HG02840 (cell line): ENCODE measurements at regions not wholly inside any gene's neighbourhood (a gene's known extent, or its start where the extent isn't known, plus 50 kb on each side); places are given as distances from the start of the nearest gene placed in this dataset.
"Not testable (repeated sequence)": the region's sequence is repeated elsewhere in the genome, so short reads cannot be mapped to it uniquely, and the experiment has no call there.

Experiments
- ATAC-seq: cut with Tn5 transposase; IDR thresholded peaks from one replicate; pipeline ENCODE4 v1.9.1; 2021; ENCODE audit warnings: mild to moderate bottlenecking, moderate library complexity, moderate number of reproducible peaks; ENCODE audit not compliant: unreplicated experiment, low FRiP score

- no peak for ATAC-seq
Measured at GRCh38 chr6:92121228-92121627, 1298.1 kb downstream of the EPHA7 start.

GRCh38 chr6:92117800-92118199 is 1301.6 kb downstream of the EPHA7 start:
- no peak for ATAC-seq

GRCh38 chr6:92114797-92115196 is 1304.6 kb downstream of the EPHA7 start:
- ATAC-seq: no peak

- no peak for ATAC-seq
Measured at GRCh38 chr6:92114091-92114675, 1305.2 kb downstream of the EPHA7 start.

- ATAC-seq: no peak
Measured at GRCh38 chr6:92111386-92111785, 1308.0 kb downstream of the EPHA7 start.

- ATAC-seq: no peak
Measured at GRCh38 chr6:92110403-92110802, 1309.0 kb downstream of the EPHA7 start.

- no peak for ATAC-seq
Measured at GRCh38 chr6:92109956-92110355, 1309.4 kb downstream of the EPHA7 start.

- no peak for ATAC-seq
Measured at GRCh38 chr6:92109256-92109655, 1310.1 kb downstream of the EPHA7 start.

- ATAC-seq: no peak
Measured at GRCh38 chr6:92086750-92087149, 1332.6 kb downstream of the EPHA7 start.

GRCh38 chr6:92083914-92084313 is 1335.4 kb downstream of the EPHA7 start:
- not testable (repeated sequence) for ATAC-seq

GRCh38 chr6:92072387-92072786 is 1347.0 kb downstream of the EPHA7 start:
- ATAC-seq: no peak

- ATAC-seq: no peak
Measured at GRCh38 chr6:92069781-92070180, 1349.6 kb downstream of the EPHA7 start.

GRCh38 chr6:92052513-92052912 is 1366.8 kb downstream of the EPHA7 start:
- no peak for ATAC-seq

GRCh38 chr6:92050216-92050615 is 1369.1 kb downstream of the EPHA7 start:
- ATAC-seq: no peak

- no peak for ATAC-seq
Measured at GRCh38 chr6:92047860-92048259, 1371.5 kb downstream of the EPHA7 start.

- ATAC-seq: no peak
Measured at GRCh38 chr6:92047152-92047850, 1372.1 kb downstream of the EPHA7 start.

- no peak for ATAC-seq
Measured at GRCh38 chr6:92044312-92044711, 1375.0 kb downstream of the EPHA7 start.

- ATAC-seq: no peak
Measured at GRCh38 chr6:92043777-92044176, 1375.6 kb downstream of the EPHA7 start.

- ATAC-seq: no peak
Measured at GRCh38 chr6:92026878-92027277, 1392.5 kb downstream of the EPHA7 start.

- ATAC-seq: no peak
Measured at GRCh38 chr6:92024881-92025280, 1394.5 kb downstream of the EPHA7 start.

GRCh38 chr6:92024110-92024509 is 1395.2 kb downstream of the EPHA7 start:
- ATAC-seq: no peak

GRCh38 chr6:92023410-92023966 is 1395.9 kb downstream of the EPHA7 start:
- no peak for ATAC-seq
